ENCODE measurements at regions not wholly inside any gene's neighbourhood (a gene's known extent, or its start where the extent isn't known, plus 50 kb on each side); places are given as distances from the start of the nearest gene placed in this dataset.

GRCh38 chr4:153140294-153140693, 63.9 kb upstream of the TRIM2 start:
- DNase-seq: no peak

- DNase-seq: no peak
Measured at GRCh38 chr4:153141238-153141637, 63.0 kb upstream of the TRIM2 start.

GRCh38 chr4:153142700-153143438, 61.4 kb upstream of the TRIM2 start:
- DNase-seq: peak; percentile 65

GRCh38 chr4:153143527-153144348, 60.5 kb upstream of the TRIM2 start:
- peak; percentile 69 for DNase-seq

GRCh38 chr4:153146031-153146430, 58.2 kb upstream of the TRIM2 start:
- no peak for DNase-seq

GRCh38 chr4:153146961-153147360, 57.3 kb upstream of the TRIM2 start:
- no peak for DNase-seq

GRCh38 chr4:153148791-153149190, 55.5 kb upstream of the TRIM2 start:
- DNase-seq: no peak

- peak; percentile 78 for DNase-seq
Measured at GRCh38 chr4:153151535-153152455, 52.4 kb upstream of the TRIM2 start.

- peak; percentile 63 for DNase-seq
Measured at GRCh38 chr4:153152501-153153338, 51.5 kb upstream of the TRIM2 start.

GRCh38 chr4:153153339-153153871, 50.8 kb upstream of the TRIM2 start:
- DNase-seq: peak; percentile 45

- peak; percentile 53 for DNase-seq
Measured at GRCh38 chr4:153154007-153154975, 50.0 kb upstream of the TRIM2 start.

Data from NCI-H2171 (cell line).